Adipocyte (in vitro differentiated cells): ENCODE measurements at regions not wholly inside any gene's neighbourhood (a gene's known extent, or its start where the extent isn't known, plus 50 kb on each side); places are given as distances from the start of the nearest gene placed in this dataset.
"Not testable (repeated sequence)": the region's sequence is repeated elsewhere in the genome, so short reads cannot be mapped to it uniquely, and the experiment has no call there.

Experiments
- DNase-seq: peaks from one replicate; pipeline ENCODE4 v3.0.0-alpha.2; 2015; ENCODE audit warnings: low read depth
- H3K27me3 ChIP-seq: replicated peaks from 2 replicates; pipeline ENCODE4 v1.7.0; 2013; ENCODE audit warnings: mild to moderate bottlenecking, low read length, moderate library complexity; ENCODE audit not compliant: control insufficient read depth, insufficient read depth
- H3K36me3 ChIP-seq: 2 replicates; pipeline ENCODE4 v1.7.0; 2013; ENCODE audit warnings: low read length, mild to moderate bottlenecking, moderate library complexity; ENCODE audit not compliant: control insufficient read depth, insufficient read depth, severe bottlenecking
- H3K4me1 ChIP-seq: 2 replicates; pipeline ENCODE4 v1.7.0; 2013; ENCODE audit warnings: mild to moderate bottlenecking, low read length, moderate library complexity; ENCODE audit not compliant: control insufficient read depth, insufficient read depth
- H3K4me3 ChIP-seq: 2 replicates; pipeline ENCODE4 v1.7.0; 2013; ENCODE audit warnings: mild to moderate bottlenecking, low read length, moderate library complexity
- H3K9ac ChIP-seq: 2 replicates; pipeline ENCODE4 v1.7.0; 2013; ENCODE audit warnings: mild to moderate bottlenecking, low read length, moderate library complexity
- H3K9me3 ChIP-seq: 2 replicates; pipeline ENCODE4 v1.7.0; 2013; ENCODE audit warnings: mild to moderate bottlenecking, low read length, moderate library complexity; ENCODE audit not compliant: control insufficient read depth

GRCh38 chr4:178174756-178175155, 732.5 kb upstream of the AGA start:
- H3K9ac ChIP-seq, result no peak overlapping the region
- DNase-seq, result no peak
- H3K4me3 ChIP-seq, result no peak overlapping the region
- no peaks in the 10 kb centered on the region for H3K36me3 ChIP-seq
- no peaks in the 10 kb centered on the region for H3K27me3 ChIP-seq
- H3K9me3 ChIP-seq, result no peaks in the 10 kb centered on the region
- no peaks in the 10 kb centered on the region for H3K4me1 ChIP-seq

- Histone ChIP-seq H3K9me3 (peaks cover 5% of the 10 kb centered on the region), H3K4me1 (no peaks in the 10 kb centered on the region), H3K27me3 (no peaks in the 10 kb centered on the region), H3K9ac (no peak overlapping the region), H3K36me3 (no peaks in the 10 kb centered on the region), H3K4me3 (no peak overlapping the region)
- DNase-seq, result no peak
Measured at GRCh38 chr4:178185517-178185916, 743.3 kb upstream of the AGA start.

DNA sequence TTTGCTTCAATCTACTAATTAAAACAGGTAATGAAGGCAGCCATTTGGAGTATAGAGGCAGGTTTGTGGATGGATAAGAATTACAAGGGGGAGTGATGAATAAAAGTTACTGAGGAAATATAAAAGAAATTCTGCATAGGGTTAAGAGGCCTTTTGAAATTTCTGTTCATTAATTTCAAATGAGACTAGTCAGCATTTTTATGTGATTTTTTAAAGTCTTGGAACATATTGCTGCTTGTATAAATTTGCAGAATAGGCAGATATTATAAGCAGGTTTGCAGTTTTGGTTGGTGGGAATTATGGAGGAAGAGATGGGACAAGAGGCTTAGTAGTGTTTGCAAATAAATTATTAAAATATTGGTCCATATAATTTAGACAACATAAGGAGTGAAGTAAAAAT, 750.4 kb upstream of the AGA start:
- H3K36me3 ChIP-seq, result no peaks in the 10 kb centered on the region
- H3K9me3 ChIP-seq, result no peaks in the 10 kb centered on the region
- no peaks in the 10 kb centered on the region for H3K4me1 ChIP-seq
- no peak overlapping the region for H3K4me3 ChIP-seq
- no peak for DNase-seq
- H3K27me3 ChIP-seq, result no peaks in the 10 kb centered on the region
- H3K9ac ChIP-seq, result no peak overlapping the region

GRCh38 chr4:178196751-178197374, 754.6 kb upstream of the AGA start:
- Histone ChIP-seq H3K4me3 (no peak overlapping the region), H3K36me3 (no peaks in the 10 kb centered on the region), H3K4me1 (no peaks in the 10 kb centered on the region), H3K9ac (no peak overlapping the region), H3K27me3 (no peaks in the 10 kb centered on the region), H3K9me3 (no peaks in the 10 kb centered on the region)
- DNase-seq, result no peak

- no peak overlapping the region for H3K9ac ChIP-seq
- H3K36me3 ChIP-seq, result no peaks in the 10 kb centered on the region
- no peaks in the 10 kb centered on the region for H3K27me3 ChIP-seq
- DNase-seq, result peak; percentile 4
- no peaks in the 10 kb centered on the region for H3K9me3 ChIP-seq
- no peak overlapping the region for H3K4me3 ChIP-seq
- H3K4me1 ChIP-seq, result no peaks in the 10 kb centered on the region
Measured at GRCh38 chr4:178198691-178199090, 756.5 kb upstream of the AGA start.

DNA sequence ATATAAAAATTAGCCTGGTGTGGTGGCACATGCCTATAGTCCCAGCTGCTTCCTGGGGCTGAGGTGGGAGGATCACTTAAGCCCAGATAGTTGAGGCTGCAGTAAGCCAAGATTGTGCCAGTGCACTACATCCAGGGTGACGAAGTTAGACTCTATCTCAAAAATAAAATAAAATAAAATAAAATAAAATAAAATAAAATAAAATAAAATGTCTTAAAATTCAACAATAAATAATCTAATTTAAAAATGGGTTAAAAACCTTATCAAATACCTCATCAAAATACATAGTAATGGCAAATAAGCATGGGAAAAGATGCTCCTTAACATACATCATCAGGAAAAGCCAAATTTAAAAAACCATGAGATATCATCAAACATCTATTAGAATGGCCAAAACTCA, 760.2 kb upstream of the AGA start:
- Histone ChIP-seq H3K4me3 (no peak overlapping the region), H3K4me1 (no peaks in the 10 kb centered on the region), H3K9me3 (no peaks in the 10 kb centered on the region), H3K27me3 (no peaks in the 10 kb centered on the region), H3K36me3 (no peaks in the 10 kb centered on the region), H3K9ac (no peak overlapping the region)
- no peak for DNase-seq

- no peak overlapping the region for H3K9ac ChIP-seq
- peaks cover 2% of the 10 kb centered on the region for H3K9me3 ChIP-seq
- no peaks in the 10 kb centered on the region for H3K27me3 ChIP-seq
- no peaks in the 10 kb centered on the region for H3K36me3 ChIP-seq
- no peaks in the 10 kb centered on the region for H3K4me1 ChIP-seq
- no peak overlapping the region for H3K4me3 ChIP-seq
- no peak for DNase-seq
Measured at GRCh38 chr4:178205826-178206225, 763.6 kb upstream of the AGA start.

DNA sequence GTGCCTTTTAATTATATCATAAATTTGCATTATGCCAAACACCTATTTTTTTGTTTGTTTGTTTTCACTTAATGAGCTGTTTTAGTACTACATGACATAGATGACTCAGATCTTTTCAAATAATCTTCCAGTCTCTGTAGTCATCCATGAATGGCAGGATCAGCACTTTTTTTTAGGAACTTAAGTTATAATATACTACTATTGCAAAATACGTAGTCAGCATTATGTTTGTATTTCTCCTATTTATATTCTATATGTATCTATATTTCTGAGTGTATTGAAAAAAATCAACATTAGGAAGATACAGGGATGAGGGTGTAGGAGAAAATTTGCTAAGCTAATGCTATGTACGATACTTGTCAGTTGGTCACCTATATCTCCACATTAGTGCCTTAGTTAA, 773.1 kb upstream of the AGA start:
- Histone ChIP-seq H3K36me3 (no peaks in the 10 kb centered on the region), H3K4me1 (no peaks in the 10 kb centered on the region), H3K4me3 (no peak overlapping the region), H3K27me3 (no peaks in the 10 kb centered on the region), H3K9me3 (peaks cover 6% of the 10 kb centered on the region), H3K9ac (no peak overlapping the region)
- no peak for DNase-seq

DNA sequence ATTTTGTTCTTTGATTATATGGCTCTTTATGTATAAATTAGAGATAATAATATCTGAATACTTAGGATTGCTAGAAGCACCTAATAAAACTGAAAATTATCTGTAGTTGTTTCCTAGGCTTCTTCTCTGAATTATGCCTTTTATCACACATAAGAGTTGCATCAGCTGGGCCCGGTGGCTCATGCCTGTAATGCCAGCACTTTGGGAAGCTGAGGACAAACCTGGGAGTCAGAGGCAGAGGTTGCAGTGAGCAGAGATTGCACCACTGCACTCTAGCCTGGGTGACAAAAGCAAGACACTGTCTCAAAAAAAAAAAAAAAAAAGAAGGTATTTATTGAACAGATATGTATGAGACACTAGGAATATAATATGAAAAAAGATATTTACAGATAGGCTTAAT, 773.5 kb upstream of the AGA start:
- Histone ChIP-seq H3K36me3 (no peaks in the 10 kb centered on the region), H3K4me3 (no peak overlapping the region), H3K4me1 (no peaks in the 10 kb centered on the region), H3K9me3 (peaks cover 6% of the 10 kb centered on the region), H3K9ac (no peak overlapping the region), H3K27me3 (no peaks in the 10 kb centered on the region)
- DNase-seq, result no peak

DNA sequence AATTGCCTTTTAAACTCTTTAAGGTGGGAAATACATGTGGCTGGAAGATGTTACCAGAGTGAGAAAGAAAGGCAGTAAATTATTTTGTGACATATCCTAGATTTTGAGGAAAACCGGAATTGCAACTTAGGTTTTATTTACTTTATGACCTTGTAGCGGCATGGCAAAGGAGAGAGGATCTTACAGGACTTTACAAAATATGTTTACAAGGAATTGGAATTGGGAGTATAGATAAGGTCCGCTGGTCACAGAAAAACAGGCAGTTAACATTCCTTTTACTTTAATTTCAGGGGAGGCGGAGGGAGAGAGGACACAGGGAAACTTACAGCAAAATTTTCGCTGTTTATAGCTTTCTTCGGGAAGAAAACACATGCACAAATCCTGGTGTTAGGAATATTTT, 784.2 kb upstream of the AGA start:
- not testable (repeated sequence) for DNase-seq, H3K36me3 ChIP-seq, H3K4me1 ChIP-seq, H3K9ac ChIP-seq, H3K27me3 ChIP-seq, H3K9me3 ChIP-seq, H3K4me3 ChIP-seq

GRCh38 chr4:178233906-178234305, 791.7 kb upstream of the AGA start:
- no peaks in the 10 kb centered on the region for H3K4me1 ChIP-seq
- H3K36me3 ChIP-seq, result no peaks in the 10 kb centered on the region
- DNase-seq, result no peak
- no peak overlapping the region for H3K4me3 ChIP-seq
- H3K27me3 ChIP-seq, result no peaks in the 10 kb centered on the region
- no peak overlapping the region for H3K9ac ChIP-seq
- H3K9me3 ChIP-seq, result peaks cover 4% of the 10 kb centered on the region

DNA sequence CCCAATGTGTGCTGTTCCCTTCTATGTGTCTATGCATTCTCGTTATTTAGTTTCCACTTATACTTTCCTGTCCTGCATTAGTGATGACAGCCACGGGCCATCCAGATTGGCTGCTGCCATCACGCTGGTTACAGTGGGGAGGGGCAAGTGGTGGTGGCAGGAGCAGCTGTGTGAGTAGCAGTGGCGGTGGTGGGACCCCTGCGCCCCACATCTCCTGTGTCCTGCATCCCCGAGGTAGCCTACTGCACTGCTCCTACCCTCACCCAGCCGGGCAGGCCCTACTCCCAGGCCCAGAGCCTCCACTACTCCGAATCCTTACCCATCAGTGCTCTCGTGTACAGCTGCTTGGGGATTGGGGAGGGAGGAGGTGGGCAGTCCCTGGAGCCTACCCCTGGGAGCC, 798.7 kb upstream of the AGA start:
- DNase-seq, result no peak
- H3K36me3 ChIP-seq, result no peaks in the 10 kb centered on the region
- peaks cover 10% of the 10 kb centered on the region for H3K9me3 ChIP-seq
- H3K4me1 ChIP-seq, result no peaks in the 10 kb centered on the region
- no peak overlapping the region for H3K9ac ChIP-seq
- no peak overlapping the region for H3K4me3 ChIP-seq
- no peaks in the 10 kb centered on the region for H3K27me3 ChIP-seq
